HCT116 (cell line): ENCODE measurements at regions not wholly inside any gene's neighbourhood (a gene's known extent, or its start where the extent isn't known, plus 50 kb on each side); places are given as distances from the start of the nearest gene placed in this dataset.

Experiments
- ATAC-seq: fragments of 200-7000 bp; cut with Tn5 transposase; 2 replicates; pipeline ENCODE4 v1.9.1; 2020; ENCODE audit warnings: mild to moderate bottlenecking, moderate library complexity
- BruUV-seq: library from RNA; stranded (reverse); fragments of 400-500 nt; replicated peaks from 2 replicates; lab custom pipeline; 2021; lab: Mats Ljungman, UMichigan
- CTCF ChIA-PET: fragments of 300-600 bp; sonication (Branson Sonifier 250); formaldehyde crosslinking; loops from one replicate; lab custom pipeline; 2021; ENCODE audit warnings: antibody characterized with exemption; lab: Charles Lee
- POLR2A ChIA-PET: fragments of 300-600, 350-600 bp; sonication (Branson Sonifier 250); formaldehyde crosslinking; loops from one replicate; lab custom pipeline; 2021; ENCODE audit warnings: antibody characterized with exemption; lab: Charles Lee
- RAD21 ChIA-PET, 2 experiments: fragments of 300-600 bp; sonication (Branson Sonifier 250); formaldehyde crosslinking; loops; one replicate each; lab custom pipeline; 2023; ENCODE audit warnings: low total read pairs in 2 of 2; ENCODE audit not compliant: uncharacterized antibody in 2 of 2, unreplicated experiment in 2 of 2, low non-redundant PET in 1 of 2; lab: Charles Lee
- DNase-seq: peaks from one replicate; pipeline ENCODE4 v3.0.0-alpha.2; 2010; ENCODE audit warnings: low read depth, low spot score
- H2AFZ ChIP-seq: fragments of 200-600 bp; shearing (Covaris generic), sonication (generic); 2 replicates; pipeline ENCODE4 v1.6.1; 2017; ENCODE audit warnings: low read depth, mixed run types, mixed read lengths, antibody characterized with exemption, low read length; ENCODE audit not compliant: poor library complexity, severe bottlenecking
- H3K27ac ChIP-seq: 2 replicates; pipeline ENCODE4 v1.5.1; 2012; ENCODE audit warnings: low read depth, low read length
- H3K27me3 ChIP-seq: fragments of 200-600 bp; sonication (generic); 2 replicates; pipeline ENCODE4 v1.6.1; 2016; ENCODE audit warnings: mixed run types, low read length, mixed read lengths; ENCODE audit not compliant: insufficient read depth
- H3K36me3 ChIP-seq, 2 experiments: fragments of 200-500 bp in 1 of 2; fragments of 200-600 bp in 1 of 2; sonication (Bioruptor generic) in 1 of 2; sonication (generic) in 1 of 2; 2 replicates each; pipeline versions ENCODE4 v1.5.1 to v1.6.1; 2014 to 2016; ENCODE audit warnings: low read length in 2 of 2, inconsistent platforms in 1 of 2, mixed read lengths in 1 of 2, mixed run types in 1 of 2; ENCODE audit not compliant: insufficient read depth in 2 of 2, control insufficient read depth in 1 of 2
- H3K4me1 ChIP-seq, 2 experiments: fragments of 200-600 bp in 1 of 2; sonication (generic) in 1 of 2; 2 replicates each; pipeline versions ENCODE4 v1.5.1 to v1.6.1; 2012 to 2017; ENCODE audit warnings: low read length in 2 of 2, inconsistent platforms in 1 of 2, mild to moderate bottlenecking in 1 of 2, mixed read lengths in 1 of 2, mixed run types in 1 of 2, moderate library complexity in 1 of 2; ENCODE audit not compliant: insufficient read depth in 2 of 2, control insufficient read depth in 1 of 2
- H3K4me2 ChIP-seq: fragments of 200-600 bp; sonication (generic); 2 replicates; pipeline ENCODE4 v1.6.1; 2017; ENCODE audit warnings: mixed run types, low read length, mixed read lengths
- H3K4me3 ChIP-seq, 2 experiments: fragments of 200-600 bp in 1 of 2; sonication (generic) in 1 of 2; replicated peaks in 1 of 2; 2 replicates each; pipeline ENCODE4 v1.5.1; 2011 to 2016; ENCODE audit warnings: low read length in 2 of 2, control low read depth in 1 of 2, low read depth in 1 of 2, mild to moderate bottlenecking in 1 of 2, mixed read lengths in 1 of 2, mixed run types in 1 of 2
- H3K79me2 ChIP-seq: fragments of 200-600 bp; sonication (generic); 2 replicates; pipeline ENCODE4 v1.6.1; 2017; ENCODE audit warnings: mild to moderate bottlenecking, mixed run types, low read length, moderate library complexity, mixed read lengths; ENCODE audit not compliant: insufficient read depth
- H3K9ac ChIP-seq: fragments of 200-600 bp; sonication (generic); 2 replicates; pipeline ENCODE4 v1.6.1; 2016; ENCODE audit warnings: low read length, mixed read lengths
- H3K9me2 ChIP-seq: fragments of 200-600 bp; sonication (generic), shearing (Covaris generic); 2 replicates; pipeline ENCODE4 v1.6.1; 2017; ENCODE audit warnings: mixed run types, mild to moderate bottlenecking, moderate library complexity; ENCODE audit not compliant: insufficient read depth
- H3K9me3 ChIP-seq, 2 experiments: fragments of 200-500 bp in 1 of 2; fragments of 200-600 bp in 1 of 2; sonication (Bioruptor generic) in 1 of 2; sonication (generic) in 1 of 2; 2 replicates each; pipeline ENCODE4 v1.6.1; 2014 to 2017; ENCODE audit warnings: low read length in 2 of 2, mixed read lengths in 2 of 2, inconsistent platforms in 1 of 2, low read depth in 1 of 2, mild to moderate bottlenecking in 1 of 2, mixed run types in 1 of 2, moderate library complexity in 1 of 2; ENCODE audit not compliant: control insufficient read depth in 1 of 2, insufficient read depth in 1 of 2
- H4K20me1 ChIP-seq: fragments of 200-600 bp; sonication (generic), shearing (Covaris generic); 2 replicates; pipeline ENCODE4 v1.6.1; 2017; ENCODE audit warnings: mixed run types, mild to moderate bottlenecking, moderate library complexity; ENCODE audit not compliant: insufficient read depth
- CBX3 ChIP-seq: IDR thresholded peaks from 2 replicates; pipeline ENCODE4 v1.6.1; 2012; ENCODE audit warnings: low read depth
- CEBPB ChIP-seq: IDR thresholded peaks from 2 replicates; pipeline ENCODE4 v1.6.1; 2012; ENCODE audit warnings: low read depth
- CTCF ChIP-seq, 3 experiments: fragments of 200-600 bp in 1 of 3; sonication (generic) in 1 of 3; IDR thresholded peaks in 2 of 3; conservative IDR thresholded peaks in 1 of 3; 2 replicates each; pipeline ENCODE4 v1.5.1; 2012 to 2017; ENCODE audit warnings: low read depth in 2 of 3, low read length in 2 of 3, antibody characterized with exemption in 1 of 3, borderline replicate concordance in 1 of 3, control low read depth in 1 of 3, mild to moderate bottlenecking in 1 of 3, mixed read lengths in 1 of 3, mixed run types in 1 of 3, moderate library complexity in 1 of 3; ENCODE audit not compliant: insufficient read depth in 1 of 3
- ELF1 ChIP-seq: IDR thresholded peaks from 2 replicates; pipeline ENCODE4 v1.6.1; 2012; ENCODE audit warnings: low read depth, borderline replicate concordance
- EZH2 ChIP-seq: fragments of 200-600 bp; sonication (generic); IDR thresholded peaks from 2 replicates; pipeline ENCODE4 v1.6.1; 2017; ENCODE audit warnings: antibody characterized with exemption, mixed run types
- JUND ChIP-seq: IDR thresholded peaks from 2 replicates; pipeline ENCODE4 v1.6.1; 2012
- MAX ChIP-seq: IDR thresholded peaks from 2 replicates; pipeline ENCODE4 v1.6.1; 2012
- POLR2AphosphoS5 ChIP-seq: IDR thresholded peaks from 2 replicates; pipeline ENCODE4 v1.6.1; 2011; ENCODE audit warnings: mild to moderate bottlenecking, low read depth, low read length, moderate library complexity
- RAD21 ChIP-seq: IDR thresholded peaks from 2 replicates; pipeline ENCODE4 v1.6.1; 2012; ENCODE audit warnings: low read depth, mild to moderate bottlenecking
- REST ChIP-seq: IDR thresholded peaks from 2 replicates; pipeline ENCODE4 v1.6.1; 2012; ENCODE audit warnings: low read depth
- SP1 ChIP-seq: IDR thresholded peaks from 2 replicates; pipeline ENCODE4 v1.6.1; 2012; ENCODE audit warnings: low read depth
- SRF ChIP-seq: IDR thresholded peaks from 2 replicates; pipeline ENCODE4 v1.6.1; 2012; ENCODE audit warnings: low read depth
- TCF7L2 ChIP-seq: IDR thresholded peaks from 2 replicates; pipeline ENCODE4 v1.7.0; 2011; ENCODE audit warnings: borderline replicate concordance, inconsistent platforms; ENCODE audit not compliant: insufficient read depth, insufficient read length; ENCODE audit errors: extremely low read depth
- YY1 ChIP-seq: IDR thresholded peaks from 2 replicates; pipeline ENCODE4 v1.6.1; 2011; ENCODE audit warnings: low read length, low read depth, moderate library complexity, mild to moderate bottlenecking; ENCODE audit not compliant: insufficient replicate concordance; ENCODE audit errors: extremely low read depth
- ZFX ChIP-seq: fragments of 450-650 bp; IDR thresholded peaks from 2 replicates; pipeline ENCODE4 v1.6.1; 2017
- ZNF274 ChIP-seq: fragments of 200-500 bp; sonication (Bioruptor generic); IDR thresholded peaks from 2 replicates; pipeline ENCODE4 v1.6.1; 2014; ENCODE audit warnings: mild to moderate bottlenecking, low read depth, low read length, inconsistent platforms
- intact Hi-C: fragments of 100-400 bp; cut with micrococcal nuclease; formaldehyde crosslinking; loops from 2 replicates; pipeline ENCODE4 v1.10.0; 2022

GRCh38 chr2:19198381-19198780 lies 160.0 kb downstream of the OSR1 start:
- POLR2A ChIA-PET = no interaction called here
- BruUV-seq = no TSS peak
- no peaks in the 10 kb centered on the region for H3K4me1 ChIP-seq

GRCh38 chr2:19195661-19196060 lies 162.8 kb downstream of the OSR1 start:
- no peaks in the 10 kb centered on the region for H3K36me3 ChIP-seq
- no peaks in the 10 kb centered on the region for H3K9me2 ChIP-seq
- H3K27me3 ChIP-seq = no peaks in the 10 kb centered on the region
- no peaks in the 10 kb centered on the region for H3K4me1 ChIP-seq
- BruUV-seq = no TSS peak
- H3K4me2 ChIP-seq = no peak overlapping the region
- no peak overlapping the region for H2AFZ ChIP-seq
- ChIA-PET RAD21 (no interaction called here), POLR2A (no interaction called here), CTCF (no interaction called here)
- no peaks in the 10 kb centered on the region for H3K79me2 ChIP-seq
- DNase-seq (no peak), ATAC-seq (no peak)
- H3K4me3 ChIP-seq = no peak overlapping the region
- H3K9ac ChIP-seq = no peak overlapping the region
- no peaks in the 10 kb centered on the region for H3K9me3 ChIP-seq
- H3K27ac ChIP-seq = no peak overlapping the region
- no peaks in the 10 kb centered on the region for H4K20me1 ChIP-seq
- intact Hi-C loops = no loop called here
- no peak for TF ChIP-seq SRF
- TF ChIP-seq CBX3 = no peak
- no peak for TF ChIP-seq SP1
- no peak for TF ChIP-seq REST
- TF ChIP-seq ZNF274 = no peak
- no peak for TF ChIP-seq CEBPB
- TF ChIP-seq EZH2 = no peak
- no peak for TF ChIP-seq ELF1
- no peak for TF ChIP-seq POLR2AphosphoS5
- TF ChIP-seq CTCF (IDR thresholded peaks at IDR 0.05 in 2 of 3, conservative IDR thresholded peaks at IDR 0.05 in 1 of 3; ENCODE audit: borderline replicate concordance in 1 of 3, insufficient read depth in 1 of 3, low read depth in 2 of 3, low read length in 2 of 3) = no peak
- no peak for TF ChIP-seq MAX
- no peak for TF ChIP-seq YY1
- TF ChIP-seq TCF7L2 = no peak
- no peak for TF ChIP-seq RAD21
- no peak for TF ChIP-seq JUND

More at GRCh38 chr2:19198381-19198780, 160.0 kb downstream of the OSR1 start:
- Histone ChIP-seq H2AFZ (no peak overlapping the region), H3K27me3 (no peaks in the 10 kb centered on the region), H3K36me3 (no peaks in the 10 kb centered on the region), H3K79me2 (no peaks in the 10 kb centered on the region), H3K9me2 (no peaks in the 10 kb centered on the region), H3K4me3 (no peak overlapping the region), H3K4me2 (no peak overlapping the region), H4K20me1 (no peaks in the 10 kb centered on the region), H3K27ac (no peak overlapping the region), H3K9me3 (no peaks in the 10 kb centered on the region), H3K9ac (no peak overlapping the region)
- DNase-seq (no peak), ATAC-seq (no peak)
- TF ChIP-seq RAD21 (no peak), SRF (no peak), SP1 (no peak), POLR2AphosphoS5 (no peak), CEBPB (no peak), JUND (no peak), ZFX (no peak)
- ChIA-PET CTCF (no interaction called here), RAD21 (no interaction called here)
- intact Hi-C loops = no loop called here
